ENCODE measurements at regions not wholly inside any gene's neighbourhood (a gene's known extent, or its start where the extent isn't known, plus 50 kb on each side); places are given as distances from the start of the nearest gene placed in this dataset.

- TF ChIP-seq, protein P1, sequence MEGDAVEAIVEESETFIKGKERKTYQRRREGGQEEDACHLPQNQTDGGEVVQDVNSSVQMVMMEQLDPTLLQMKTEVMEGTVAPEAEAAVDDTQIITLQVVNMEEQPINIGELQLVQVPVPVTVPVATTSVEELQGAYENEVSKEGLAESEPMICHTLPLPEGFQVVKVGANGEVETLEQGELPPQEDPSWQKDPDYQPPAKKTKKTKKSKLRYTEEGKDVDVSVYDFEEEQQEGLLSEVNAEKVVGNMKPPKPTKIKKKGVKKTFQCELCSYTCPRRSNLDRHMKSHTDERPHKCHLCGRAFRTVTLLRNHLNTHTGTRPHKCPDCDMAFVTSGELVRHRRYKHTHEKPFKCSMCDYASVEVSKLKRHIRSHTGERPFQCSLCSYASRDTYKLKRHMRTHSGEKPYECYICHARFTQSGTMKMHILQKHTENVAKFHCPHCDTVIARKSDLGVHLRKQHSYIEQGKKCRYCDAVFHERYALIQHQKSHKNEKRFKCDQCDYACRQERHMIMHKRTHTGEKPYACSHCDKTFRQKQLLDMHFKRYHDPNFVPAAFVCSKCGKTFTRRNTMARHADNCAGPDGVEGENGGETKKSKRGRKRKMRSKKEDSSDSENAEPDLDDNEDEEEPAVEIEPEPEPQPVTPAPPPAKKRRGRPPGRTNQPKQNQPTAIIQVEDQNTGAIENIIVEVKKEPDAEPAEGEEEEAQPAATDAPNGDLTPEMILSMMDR (IDR thresholded peaks at IDR 0.05; ENCODE audit: borderline replicate concordance, insufficient read depth, low read depth, low read length) = no peak
Observed at GRCh38 chr5:74122979-74123590, 497.1 kb downstream of the ARHGEF28 start.

DNA sequence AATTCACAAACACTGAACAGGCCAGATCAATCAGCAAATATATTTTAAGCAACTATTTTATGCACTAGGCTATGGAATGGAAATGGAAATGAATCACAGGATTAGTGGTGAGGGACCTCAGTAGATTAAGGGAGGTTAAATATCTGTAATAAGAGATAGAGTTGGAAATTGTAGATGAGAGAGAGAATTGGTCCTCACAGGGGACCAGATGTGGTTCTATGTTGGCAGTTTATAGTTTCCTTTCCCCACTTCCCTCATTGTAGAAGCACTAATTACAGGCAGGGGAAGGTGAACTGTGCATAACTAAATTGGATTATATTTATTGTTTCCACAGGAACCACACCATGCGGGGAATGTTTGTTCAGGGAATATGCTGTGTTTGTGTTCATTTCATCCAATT, 496.2 kb downstream of the ARHGEF28 start:
- TF ChIP-seq, protein P1 (IDR thresholded peaks at IDR 0.05; ENCODE audit: borderline replicate concordance, insufficient read depth, low read depth, low read length) = no peak
- no peak overlapping the region for H3K4me3 ChIP-seq (ENCODE audit: low read depth, low read length)

More at GRCh38 chr5:74122979-74123590, 497.1 kb downstream of the ARHGEF28 start:
- no peak overlapping the region for H3K4me3 ChIP-seq (ENCODE audit: low read depth, low read length)

DNA sequence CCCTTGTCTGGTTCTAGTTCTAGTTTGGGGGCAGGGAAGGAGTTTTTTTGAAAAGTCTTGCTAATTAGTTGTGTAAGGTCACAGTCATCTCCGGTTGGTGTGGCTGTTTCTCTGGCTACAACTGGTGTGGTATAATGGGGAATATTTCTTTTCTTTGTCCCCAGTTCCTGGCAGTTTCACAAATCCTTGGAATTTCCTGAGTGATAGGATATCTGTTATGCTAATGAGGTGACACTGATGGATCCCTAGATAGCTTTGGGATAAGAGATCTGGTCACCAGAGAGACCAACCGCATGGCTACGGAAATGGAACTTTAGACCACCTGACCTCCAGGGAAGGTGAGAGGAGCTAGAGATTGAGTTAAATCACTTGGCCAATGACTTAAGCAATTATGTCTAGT, 494.6 kb downstream of the ARHGEF28 start:
- TF ChIP-seq, protein P1 (IDR thresholded peaks at IDR 0.05; ENCODE audit: borderline replicate concordance, insufficient read depth, low read depth, low read length) = no peak
- H3K4me3 ChIP-seq (ENCODE audit: low read depth, low read length) = no peak overlapping the region

- TF ChIP-seq, protein P1 (IDR thresholded peaks at IDR 0.05; ENCODE audit: borderline replicate concordance, insufficient read depth, low read depth, low read length) = no peak
- no peak overlapping the region for H3K4me3 ChIP-seq (ENCODE audit: low read depth, low read length)
Observed at GRCh38 chr5:74118071-74118470, 492.1 kb downstream of the ARHGEF28 start.

DNA sequence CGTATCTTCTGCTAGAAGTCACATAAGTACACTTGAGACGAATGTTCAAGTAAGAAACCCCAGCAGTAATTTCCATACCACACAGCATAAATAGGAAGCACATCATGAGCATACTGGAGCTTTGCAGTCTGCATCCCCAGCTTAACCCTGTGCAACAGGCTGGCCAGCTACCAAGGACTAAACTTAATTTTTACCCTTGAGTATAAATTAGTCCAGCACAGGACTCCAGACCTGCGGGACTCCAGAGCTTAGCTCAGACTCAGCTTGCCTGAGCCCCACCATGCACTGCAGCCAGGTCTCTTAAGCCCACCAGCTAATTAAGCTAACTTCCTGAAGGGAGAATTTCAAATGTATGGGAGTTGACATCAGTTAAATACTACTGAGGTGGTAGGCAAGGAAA, 491.0 kb downstream of the ARHGEF28 start:
- TF ChIP-seq, protein P1 (IDR thresholded peaks at IDR 0.05; ENCODE audit: borderline replicate concordance, insufficient read depth, low read depth, low read length) = no peak
- H3K4me3 ChIP-seq (ENCODE audit: low read depth, low read length) = no peak overlapping the region

- TF ChIP-seq, protein P1 (IDR thresholded peaks at IDR 0.05; ENCODE audit: borderline replicate concordance, insufficient read depth, low read depth, low read length) = no peak
- no peak overlapping the region for H3K4me3 ChIP-seq (ENCODE audit: low read depth, low read length)
Observed at GRCh38 chr5:74116266-74116665, 490.3 kb downstream of the ARHGEF28 start.

DNA sequence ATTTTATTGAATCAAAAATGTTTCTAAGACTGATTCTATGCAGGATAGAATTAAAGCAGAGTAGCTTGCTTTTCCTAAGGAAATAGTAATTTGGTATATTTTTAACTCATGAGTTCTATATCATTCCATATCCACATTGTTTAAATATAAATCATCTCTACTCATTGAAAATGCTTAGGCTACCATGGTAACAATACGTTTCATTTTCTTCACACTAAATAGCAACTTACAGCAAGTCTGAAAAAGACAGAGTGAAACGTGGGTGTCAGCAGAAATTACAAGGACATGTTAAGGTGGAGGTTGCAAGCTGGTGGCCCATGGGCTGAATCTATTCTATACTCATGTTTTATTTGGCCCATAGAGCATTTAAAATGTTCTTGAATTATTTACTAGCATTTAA, 487.9 kb downstream of the ARHGEF28 start:
- no peak overlapping the region for H3K4me3 ChIP-seq (ENCODE audit: low read depth, low read length)
- TF ChIP-seq, protein P1 (IDR thresholded peaks at IDR 0.05; ENCODE audit: borderline replicate concordance, insufficient read depth, low read depth, low read length) = no peak
